CD14-positive monocyte (primary cell): ENCODE measurements at regions not wholly inside any gene's neighbourhood (a gene's known extent, or its start where the extent isn't known, plus 50 kb on each side); places are given as distances from the start of the nearest gene placed in this dataset.

Source experiments
- DNase-seq, 3 donors: peaks; one replicate each; pipeline ENCODE4 v3.0.0-alpha.2; 2011 to 2022
- H2AFZ ChIP-seq: 2 replicates; pipeline ENCODE4 v1.6.0; 2012; ENCODE audit warnings: mild to moderate bottlenecking, low read depth, low read length, inconsistent platforms; ENCODE audit not compliant: insufficient read depth, poor library complexity, severe bottlenecking
- H3K27ac ChIP-seq, 2 donors: 1 replicate in 1 of 2; 2 replicates in 1 of 2; pipeline ENCODE4 v1.5.1; 2012 to 2013; ENCODE audit warnings: low read length in 2 of 2, control low read depth in 1 of 2, inconsistent platforms in 1 of 2, low read depth in 1 of 2, mild to moderate bottlenecking in 1 of 2
- H3K27me3 ChIP-seq, 2 donors: one replicate each; pipeline versions ENCODE4 v1.6.0 to v1.6.1; 2011 to 2013; ENCODE audit warnings: low read length in 2 of 2; ENCODE audit not compliant: control insufficient read depth in 2 of 2, insufficient read depth in 2 of 2
- H3K36me3 ChIP-seq, 2 donors: replicated peaks in 1 of 2; 1 replicate in 1 of 2; 2 replicates in 1 of 2; pipeline versions ENCODE4 v1.5.1 to v1.6.1; 2012 to 2013; ENCODE audit warnings: low read length in 2 of 2, control low read depth in 1 of 2, inconsistent platforms in 1 of 2, mild to moderate bottlenecking in 1 of 2; ENCODE audit not compliant: insufficient read depth in 2 of 2, control insufficient read depth in 1 of 2
- H3K4me1 ChIP-seq, 2 donors: 1 replicate in 1 of 2; 2 replicates in 1 of 2; pipeline versions ENCODE4 v1.5.1 to v1.6.1; 2012 to 2013; ENCODE audit warnings: low read length in 2 of 2, control low read depth in 1 of 2, inconsistent platforms in 1 of 2, mild to moderate bottlenecking in 1 of 2, moderate library complexity in 1 of 2; ENCODE audit not compliant: insufficient read depth in 2 of 2, control insufficient read depth in 1 of 2
- H3K4me2 ChIP-seq: replicated peaks from 2 replicates; pipeline ENCODE3; 2012; ENCODE audit warnings: low read length, moderate library complexity, mild to moderate bottlenecking; ENCODE audit not compliant: poor library complexity, severe bottlenecking; ENCODE audit errors: extremely low read depth
- H3K4me3 ChIP-seq, 3 experiments: fragments of 200-600 bp in 1 of 3; sonication (generic) in 1 of 3; replicated peaks in 1 of 3; 1 replicate in 2 of 3; 2 replicates in 1 of 3; pipeline ENCODE4 v1.5.1; 2011 to 2013; ENCODE audit warnings: low read length in 3 of 3, mild to moderate bottlenecking in 3 of 3, control low read depth in 2 of 3, low read depth in 2 of 3, inconsistent platforms in 1 of 3, moderate library complexity in 1 of 3
- H3K79me2 ChIP-seq: 2 replicates; pipeline ENCODE4 v1.6.0; 2012; ENCODE audit warnings: mild to moderate bottlenecking, control low read depth, inconsistent platforms, low read length, moderate library complexity; ENCODE audit not compliant: insufficient read depth
- H3K9ac ChIP-seq: 2 replicates; pipeline ENCODE4 v1.6.0; 2017; ENCODE audit warnings: low read length, mild to moderate bottlenecking; ENCODE audit not compliant: insufficient read depth, poor library complexity, severe bottlenecking
- H3K9me3 ChIP-seq, 2 donors: replicated peaks in 1 of 2; 1 replicate in 1 of 2; 2 replicates in 1 of 2; pipeline versions ENCODE4 v1.5.1 to v1.6.1; 2012 to 2013; ENCODE audit warnings: low read length in 2 of 2, control low read depth in 1 of 2; ENCODE audit not compliant: control insufficient read depth in 1 of 2, insufficient read depth in 1 of 2
- H4K20me1 ChIP-seq: 2 replicates; pipeline ENCODE4 v1.6.0; 2012; ENCODE audit warnings: mild to moderate bottlenecking, low read length, control low read depth, moderate library complexity; ENCODE audit not compliant: insufficient read depth
- H3K27ac Mint-ChIP-seq, 7 donors: one replicate each; pipeline ENCODE4 v1.8.0; 2020; ENCODE audit warnings: mild to moderate bottlenecking in 7 of 7, mixed read lengths in 7 of 7, moderate library complexity in 6 of 7, inconsistent platforms in 2 of 7
- H3K27me3 Mint-ChIP-seq, 3 donors: one replicate each; pipeline ENCODE4 v1.8.0; 2021 to 2022; ENCODE audit warnings: low read depth in 3 of 3, mild to moderate bottlenecking in 3 of 3, mixed read lengths in 3 of 3, moderate library complexity in 3 of 3, inconsistent platforms in 1 of 3
- H3K36me3 Mint-ChIP-seq, 2 donors: one replicate each; pipeline ENCODE4 v1.8.0; 2020; ENCODE audit warnings: mixed read lengths in 2 of 2, inconsistent platforms in 1 of 2, mild to moderate bottlenecking in 1 of 2
- H3K4me1 Mint-ChIP-seq: one replicate; pipeline ENCODE4 v1.8.0; 2020; ENCODE audit warnings: mild to moderate bottlenecking, mixed read lengths
- H3K4me3 Mint-ChIP-seq, 2 donors: one replicate each; pipeline ENCODE4 v1.8.0; 2020; ENCODE audit warnings: mild to moderate bottlenecking in 2 of 2, mixed read lengths in 2 of 2, moderate library complexity in 1 of 2
- H3K9me3 Mint-ChIP-seq, 7 donors: one replicate each; pipeline ENCODE4 v1.8.0; 2020 to 2022; ENCODE audit warnings: mixed read lengths in 7 of 7, mild to moderate bottlenecking in 6 of 7, moderate library complexity in 6 of 7, inconsistent platforms in 2 of 7
- CTCF ChIP-seq: fragments of 200-600 bp; IDR thresholded peaks from one replicate; pipeline ENCODE4 v1.8.0; 2022; ENCODE audit warnings: antibody characterized with exemption, mild to moderate bottlenecking
- WGBS: methylation state at CpG from one replicate; pipeline ENCODE4 v1.1.5; 2013; ENCODE audit warnings: missing lambda C conversion rate; ENCODE audit not compliant: insufficient coverage; 5-methylcytosine and 5-hydroxymethylcytosine counted together
- intact Hi-C, 2 donors: fragments of 100-400 bp; cut with micrococcal nuclease; formaldehyde crosslinking; loops; one replicate each; pipeline versions ENCODE4 v1.15.0 to v1.15.1; 2023

- no peak overlapping the region for H3K9ac ChIP-seq
- intact Hi-C loops: no loop called here
- no peaks in the 10 kb centered on the region for H3K27me3 ChIP-seq
- H3K36me3 ChIP-seq: no peaks in the 10 kb centered on the region
- H3K27me3 Mint-ChIP-seq: peaks cover 0 to 1% (median 0%) of the 10 kb centered on the region in 3 donors
- no peak overlapping the region for H2AFZ ChIP-seq
- DNase-seq: no peak
- no peak overlapping the region for H3K4me3 Mint-ChIP-seq
- H3K27ac ChIP-seq: no peak overlapping the region
- H3K36me3 Mint-ChIP-seq: no peaks in the 10 kb centered on the region
- no peaks in the 10 kb centered on the region for H3K79me2 ChIP-seq
- H3K9me3 ChIP-seq: no peaks in the 10 kb centered on the region
- TF ChIP-seq CTCF: no peak
- WGBS: no CpG with 5 or more reads among the region's 2 CpGs
- H3K9me3 Mint-ChIP-seq: peaks cover 0 to 9% (median 6%) of the 10 kb centered on the region in 7 donors
- H3K4me2 ChIP-seq: no peak overlapping the region
- H3K4me1 ChIP-seq: no peaks in the 10 kb centered on the region
- no peaks in the 10 kb centered on the region for H3K4me1 Mint-ChIP-seq
- no peaks in the 10 kb centered on the region for H4K20me1 ChIP-seq
- no peak overlapping the region for H3K4me3 ChIP-seq
- no peak overlapping the region for H3K27ac Mint-ChIP-seq
Measured at GRCh38 chr4:170414360-170414759, 324.6 kb upstream of the AADAT start.

DNA sequence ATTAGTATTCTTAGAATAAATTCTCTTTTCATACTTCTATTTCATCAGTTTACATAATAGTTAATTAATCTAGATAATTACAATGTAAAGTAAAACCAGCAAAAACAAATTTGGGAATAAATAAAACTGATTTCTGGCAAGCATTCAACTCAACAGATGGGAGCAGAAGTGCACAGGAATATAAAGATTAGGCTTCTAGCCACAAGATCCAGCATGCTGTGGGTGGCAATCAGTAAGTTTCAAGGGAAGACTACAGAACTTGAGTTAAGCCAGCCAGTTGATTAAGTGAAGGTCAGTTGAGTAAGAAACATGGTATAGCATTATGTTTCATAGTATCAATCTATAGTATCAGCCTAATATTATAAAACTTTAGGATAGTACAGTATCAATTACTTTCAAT is 324.2 kb upstream of the AADAT start:
- intact Hi-C loops: no loop called here
- H3K36me3 Mint-ChIP-seq: no peaks in the 10 kb centered on the region
- peaks cover 0 to 1% (median 0%) of the 10 kb centered on the region in 3 donors for H3K27me3 Mint-ChIP-seq

More for the DNA sequence above, 324.2 kb upstream of the AADAT start:
- Mint-ChIP-seq H3K27ac (no peak overlapping the region), H3K9me3 (peaks cover 0 to 12% (median 6%) of the 10 kb centered on the region in 7 donors), H3K4me1 (no peaks in the 10 kb centered on the region), H3K4me3 (no peak overlapping the region)
- no peaks in the 10 kb centered on the region for H3K9me3 ChIP-seq
- H3K4me3 ChIP-seq: no peak overlapping the region
- no peaks in the 10 kb centered on the region for H3K4me1 ChIP-seq
- H3K79me2 ChIP-seq: no peaks in the 10 kb centered on the region
- H3K27me3 ChIP-seq: no peaks in the 10 kb centered on the region
- H4K20me1 ChIP-seq: no peaks in the 10 kb centered on the region
- no peak for DNase-seq
- H3K27ac ChIP-seq: no peak overlapping the region
- no peaks in the 10 kb centered on the region for H3K36me3 ChIP-seq
- TF ChIP-seq CTCF: no peak
- H2AFZ ChIP-seq: no peak overlapping the region
- no peak overlapping the region for H3K4me2 ChIP-seq
- H3K9ac ChIP-seq: no peak overlapping the region
